ENCODE measurements at regions not wholly inside any gene's neighbourhood (a gene's known extent, or its start where the extent isn't known, plus 50 kb on each side); places are given as distances from the start of the nearest gene placed in this dataset.

DNA sequence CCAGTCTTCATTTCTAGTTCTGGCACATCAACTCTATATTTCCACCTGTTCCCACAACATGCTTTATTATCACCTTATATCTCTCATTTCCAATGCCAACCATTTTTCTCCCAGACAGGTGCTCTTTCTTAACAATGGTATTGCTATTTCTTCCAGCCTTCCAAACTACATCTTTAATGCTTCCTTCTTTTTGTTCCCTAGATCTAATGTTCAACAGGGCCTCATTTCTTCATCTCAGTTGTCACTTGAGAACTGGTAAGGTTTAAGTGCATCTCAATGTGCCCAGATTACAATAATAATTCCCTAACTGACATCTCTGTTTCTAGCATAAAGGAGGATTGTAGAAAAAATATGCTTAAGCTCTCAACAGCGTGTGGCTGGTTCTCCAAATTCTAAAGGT is 272.6 kb downstream of the COX7C start:
- TF ChIP-seq, protein P1, sequence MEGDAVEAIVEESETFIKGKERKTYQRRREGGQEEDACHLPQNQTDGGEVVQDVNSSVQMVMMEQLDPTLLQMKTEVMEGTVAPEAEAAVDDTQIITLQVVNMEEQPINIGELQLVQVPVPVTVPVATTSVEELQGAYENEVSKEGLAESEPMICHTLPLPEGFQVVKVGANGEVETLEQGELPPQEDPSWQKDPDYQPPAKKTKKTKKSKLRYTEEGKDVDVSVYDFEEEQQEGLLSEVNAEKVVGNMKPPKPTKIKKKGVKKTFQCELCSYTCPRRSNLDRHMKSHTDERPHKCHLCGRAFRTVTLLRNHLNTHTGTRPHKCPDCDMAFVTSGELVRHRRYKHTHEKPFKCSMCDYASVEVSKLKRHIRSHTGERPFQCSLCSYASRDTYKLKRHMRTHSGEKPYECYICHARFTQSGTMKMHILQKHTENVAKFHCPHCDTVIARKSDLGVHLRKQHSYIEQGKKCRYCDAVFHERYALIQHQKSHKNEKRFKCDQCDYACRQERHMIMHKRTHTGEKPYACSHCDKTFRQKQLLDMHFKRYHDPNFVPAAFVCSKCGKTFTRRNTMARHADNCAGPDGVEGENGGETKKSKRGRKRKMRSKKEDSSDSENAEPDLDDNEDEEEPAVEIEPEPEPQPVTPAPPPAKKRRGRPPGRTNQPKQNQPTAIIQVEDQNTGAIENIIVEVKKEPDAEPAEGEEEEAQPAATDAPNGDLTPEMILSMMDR (IDR thresholded peaks at IDR 0.05), result no peak
- TF ChIP-seq EZH2 (IDR thresholded peaks at IDR 0.05; ENCODE audit: borderline replicate concordance, insufficient read depth, low read depth, low read length, poor library complexity, severe bottlenecking), result no peak

Data from B cell (primary cell).